Activated CD4-positive, alpha-beta T cell treated with anti-CD3 and anti-CD28 coated beads, Interleukin-2, amount 50 U/mL, for 48 hours (primary cell): ENCODE measurements at regions not wholly inside any gene's neighbourhood (a gene's known extent, or its start where the extent isn't known, plus 50 kb on each side); places are given as distances from the start of the nearest gene placed in this dataset.
A peak's percentile ranks its signal among the peaks of the same experiment; 100 is the strongest.
"Not testable (repeated sequence)": the region's sequence is repeated elsewhere in the genome, so short reads cannot be mapped to it uniquely, and the experiment has no call there.

Experiments used
- DNase-seq, 2 experiments: peaks; one replicate each; pipeline ENCODE4 v3.0.0-alpha.2; 2020

DNA sequence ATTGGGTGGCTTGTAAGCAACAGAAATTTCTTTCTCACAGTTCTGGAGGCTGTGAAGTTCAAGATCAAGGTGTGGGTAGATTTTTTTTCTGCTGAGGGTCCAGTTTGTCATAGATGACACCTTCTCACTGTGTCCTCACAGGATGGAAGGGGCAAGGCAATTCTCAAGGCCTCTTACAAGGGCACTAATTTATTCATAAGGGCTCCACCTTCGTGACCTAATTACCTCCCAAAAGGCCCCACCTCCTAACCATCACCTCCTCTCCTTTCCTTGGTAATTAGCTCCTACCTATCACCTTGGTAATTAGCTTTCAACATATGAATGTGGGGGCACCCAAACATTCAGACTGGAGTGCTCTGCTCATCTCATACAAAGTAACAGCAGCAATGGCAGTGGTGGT is 92.3 kb upstream of the CD44 start:
- DNase-seq, result no peak

DNA sequence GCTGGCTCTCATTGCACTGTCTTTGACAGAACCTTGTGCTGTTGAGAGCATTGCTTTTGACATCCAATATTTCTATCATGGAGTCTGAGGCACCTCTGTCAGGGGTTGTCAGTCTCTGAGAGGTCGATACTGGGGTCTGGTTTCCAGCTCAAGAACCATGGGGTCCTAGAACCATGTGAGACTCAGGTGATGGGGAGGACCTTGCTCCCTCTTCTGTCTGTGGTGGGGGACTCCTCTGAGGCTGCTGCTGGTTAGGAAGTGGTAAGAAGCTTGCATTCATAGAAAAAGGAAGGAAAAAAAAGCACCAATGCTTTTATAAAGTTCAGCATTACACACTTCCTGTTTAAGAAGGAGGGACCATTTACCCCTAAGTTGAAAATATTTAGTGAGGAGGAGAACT is 91.8 kb upstream of the CD44 start:
- no peak for DNase-seq

DNA sequence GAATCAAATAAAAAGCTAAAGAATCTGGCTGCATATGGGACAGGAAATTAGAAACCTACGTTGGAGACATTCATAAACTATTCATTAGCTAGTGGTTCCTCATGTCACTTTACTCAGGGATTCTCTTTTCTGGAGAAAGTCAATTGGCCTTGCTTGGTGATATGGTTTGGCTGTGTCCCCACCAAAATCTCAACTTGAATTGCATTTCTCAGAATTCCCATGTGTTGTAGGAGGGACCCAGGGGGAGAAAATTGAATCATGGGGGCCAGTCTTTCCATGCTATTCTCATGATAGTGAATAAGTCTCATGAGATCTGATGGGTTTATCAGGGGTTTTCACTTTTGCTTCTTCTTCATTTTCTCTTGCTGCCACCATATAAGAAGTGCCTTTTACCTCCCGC is 91.2 kb upstream of the CD44 start:
- no peak for DNase-seq

DNA sequence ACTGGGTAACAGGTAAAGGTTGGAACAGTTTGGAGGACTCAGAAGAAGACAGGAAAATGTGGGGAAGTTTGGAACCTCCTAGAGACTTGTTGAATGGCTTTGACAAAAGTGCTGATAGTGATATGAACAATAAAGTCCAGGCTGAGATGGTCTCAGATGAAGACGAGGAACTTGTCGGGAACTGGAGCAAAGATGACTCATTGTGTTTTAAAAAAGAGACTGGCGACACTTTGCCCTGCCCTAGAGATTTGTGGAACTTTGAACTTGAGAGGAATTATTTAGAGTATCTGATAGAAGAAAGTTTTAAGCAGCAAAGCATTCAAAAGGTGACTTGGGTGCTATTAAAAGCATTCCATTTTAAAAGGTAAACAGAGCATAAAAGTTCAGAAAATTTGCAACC is 90.6 kb upstream of the CD44 start:
- DNase-seq, result not testable (repeated sequence)

DNA sequence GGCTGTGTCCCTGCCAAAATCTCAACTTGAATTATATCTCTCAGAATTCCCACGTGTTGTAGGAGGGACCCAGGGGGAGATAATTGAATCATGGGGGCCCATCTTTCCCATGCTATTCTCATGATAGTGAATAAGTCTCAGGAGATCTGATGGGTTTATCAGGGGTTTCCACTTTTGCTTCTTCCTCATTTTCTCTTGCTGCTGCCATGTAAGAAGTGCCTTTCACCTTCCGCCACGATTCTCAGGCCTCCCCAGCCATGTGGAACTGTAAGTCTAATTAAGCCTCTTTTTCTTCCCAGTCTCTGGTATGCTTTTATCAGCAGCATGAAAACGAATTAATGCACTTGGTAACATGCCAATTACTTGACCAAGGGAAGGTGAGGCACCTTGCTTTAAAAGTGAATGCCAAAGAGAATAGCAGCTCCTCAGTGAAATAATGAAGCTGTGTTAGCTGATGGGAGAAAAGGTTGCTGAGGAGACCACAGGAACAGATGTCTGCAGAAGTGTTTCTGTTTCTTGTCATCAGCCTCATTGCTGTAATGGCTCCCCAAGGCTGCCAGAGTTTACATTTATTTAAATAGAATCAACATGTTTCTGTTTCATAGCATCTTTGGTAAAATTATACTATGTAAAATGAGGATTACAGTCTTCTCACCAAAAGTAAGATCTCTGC is 89.0 kb upstream of the CD44 start:
- no peak for DNase-seq

DNA sequence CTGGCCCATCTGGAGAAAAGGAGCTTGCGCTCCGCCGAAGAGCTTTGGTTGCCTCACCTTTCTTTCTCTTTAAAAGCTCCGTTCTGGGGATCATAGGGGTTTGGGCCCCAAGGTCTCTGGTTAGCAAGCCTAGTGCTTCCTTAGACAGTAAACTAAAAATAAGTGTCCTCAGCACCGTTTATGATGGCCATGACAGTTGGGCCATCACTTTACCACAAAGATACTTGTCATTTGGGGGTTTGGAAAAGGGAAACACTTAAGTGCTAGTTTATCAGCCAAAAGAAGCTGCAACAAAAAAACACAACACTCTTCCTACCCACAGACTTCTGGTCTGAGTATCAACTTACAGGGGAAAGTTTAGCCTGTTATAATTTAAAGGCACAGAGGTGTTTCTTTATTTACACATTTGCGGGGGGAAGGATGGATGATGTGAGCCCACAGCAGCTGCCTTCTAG is 88.4 kb upstream of the CD44 start:
- DNase-seq, result no peak

DNA sequence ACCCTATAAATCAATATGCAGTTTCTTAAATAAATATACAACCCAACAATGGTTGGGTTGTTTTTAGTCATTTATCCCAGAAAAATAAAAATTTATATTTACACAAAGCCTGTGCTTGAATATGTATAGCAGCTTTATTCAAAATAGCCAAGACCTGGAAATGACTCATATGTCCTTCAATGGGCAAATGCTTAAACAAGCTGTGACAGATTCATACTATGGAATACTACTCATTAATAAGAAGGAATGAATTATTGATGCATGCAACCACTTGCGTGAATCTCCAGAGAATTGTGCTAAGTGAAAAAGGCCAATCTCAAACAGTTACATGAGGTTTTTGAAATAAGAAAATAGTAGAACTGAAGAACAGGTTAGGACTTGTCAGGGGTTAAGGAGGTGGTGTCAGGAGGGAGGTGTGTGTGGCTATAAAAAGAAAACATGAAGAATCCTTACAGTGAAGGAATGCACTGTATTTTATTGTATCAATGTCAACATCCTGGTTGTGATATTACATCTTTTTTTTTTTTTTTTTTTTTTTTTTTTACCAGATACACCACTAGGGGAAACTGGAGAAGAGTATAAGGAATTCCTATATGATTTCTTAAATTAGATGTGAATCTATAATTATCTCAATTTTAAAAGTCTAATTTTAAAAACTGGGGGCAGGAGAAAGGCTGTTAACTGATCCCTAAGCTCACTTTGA is 82.4 kb upstream of the CD44 start:
- DNase-seq, result no peak

DNA sequence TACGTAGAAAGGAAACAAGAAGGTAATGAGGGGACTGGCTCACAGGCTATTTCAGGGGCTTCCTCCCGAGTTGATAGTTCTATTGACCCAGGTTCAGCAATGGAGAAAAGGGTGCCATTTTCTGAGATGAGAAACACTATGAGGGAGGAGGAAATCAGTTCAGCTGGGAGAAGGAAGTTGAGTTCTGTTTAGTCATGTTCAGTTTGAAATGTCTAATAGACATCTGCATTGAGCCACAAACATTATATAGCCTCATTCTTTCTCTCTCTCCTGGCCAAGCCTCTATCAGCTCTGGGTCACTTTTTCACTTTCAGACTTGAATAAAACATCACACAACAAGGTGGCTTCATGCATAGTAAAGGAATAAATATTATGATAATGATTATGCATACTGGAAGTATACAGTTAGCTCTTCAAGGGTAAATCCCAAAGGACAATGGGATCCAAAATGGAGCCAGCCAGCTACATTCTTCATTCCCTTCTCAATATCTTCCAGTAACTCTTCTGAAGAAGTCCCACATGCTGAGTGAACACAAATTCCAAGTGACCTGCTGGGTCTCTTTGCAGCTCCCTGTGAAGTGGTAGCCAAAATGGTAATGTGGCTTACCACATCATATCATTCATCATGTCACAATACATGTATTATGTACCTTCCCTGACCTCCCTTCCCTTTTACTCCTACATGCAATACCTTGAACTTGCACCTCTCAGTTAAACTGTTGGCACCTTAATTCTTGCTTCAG is 80.9 kb upstream of the CD44 start:
- no peak for DNase-seq

DNA sequence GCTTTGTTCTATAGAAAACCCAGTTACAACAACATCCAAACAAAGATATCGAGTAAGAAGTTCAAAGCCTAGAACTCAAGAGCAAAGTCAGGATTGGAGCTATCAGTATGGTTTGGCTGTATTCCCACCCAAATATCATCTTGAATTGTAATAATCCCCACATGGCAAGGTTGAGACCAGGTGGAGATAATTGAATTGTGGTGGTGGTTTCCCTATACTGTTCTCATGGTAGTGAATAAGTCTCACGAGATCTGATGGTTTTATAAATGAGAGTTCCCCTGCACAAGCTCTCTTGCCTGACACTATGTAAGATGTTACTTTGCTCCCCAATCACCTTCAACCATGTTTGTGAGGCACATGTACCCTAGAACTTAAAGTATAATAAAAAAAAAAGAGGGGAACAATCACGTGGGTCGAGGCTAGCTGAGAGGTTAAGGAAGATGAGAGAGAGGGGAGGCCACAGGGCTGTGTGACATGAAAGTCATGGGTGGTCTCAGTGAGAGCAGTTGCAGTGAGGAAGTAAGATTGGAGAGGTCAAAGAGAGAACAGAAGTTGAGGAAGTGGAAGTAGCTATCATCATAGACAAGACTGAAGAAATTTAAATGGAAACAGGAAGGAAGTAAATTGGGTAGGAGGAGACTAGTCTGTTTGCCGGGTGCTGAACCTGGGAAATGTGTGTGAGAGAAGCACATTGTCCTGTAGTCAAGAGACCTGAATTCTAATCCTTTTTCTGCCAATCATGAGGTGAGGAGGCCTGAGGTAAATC is 80.1 kb upstream of the CD44 start:
- DNase-seq, result no peak

DNA sequence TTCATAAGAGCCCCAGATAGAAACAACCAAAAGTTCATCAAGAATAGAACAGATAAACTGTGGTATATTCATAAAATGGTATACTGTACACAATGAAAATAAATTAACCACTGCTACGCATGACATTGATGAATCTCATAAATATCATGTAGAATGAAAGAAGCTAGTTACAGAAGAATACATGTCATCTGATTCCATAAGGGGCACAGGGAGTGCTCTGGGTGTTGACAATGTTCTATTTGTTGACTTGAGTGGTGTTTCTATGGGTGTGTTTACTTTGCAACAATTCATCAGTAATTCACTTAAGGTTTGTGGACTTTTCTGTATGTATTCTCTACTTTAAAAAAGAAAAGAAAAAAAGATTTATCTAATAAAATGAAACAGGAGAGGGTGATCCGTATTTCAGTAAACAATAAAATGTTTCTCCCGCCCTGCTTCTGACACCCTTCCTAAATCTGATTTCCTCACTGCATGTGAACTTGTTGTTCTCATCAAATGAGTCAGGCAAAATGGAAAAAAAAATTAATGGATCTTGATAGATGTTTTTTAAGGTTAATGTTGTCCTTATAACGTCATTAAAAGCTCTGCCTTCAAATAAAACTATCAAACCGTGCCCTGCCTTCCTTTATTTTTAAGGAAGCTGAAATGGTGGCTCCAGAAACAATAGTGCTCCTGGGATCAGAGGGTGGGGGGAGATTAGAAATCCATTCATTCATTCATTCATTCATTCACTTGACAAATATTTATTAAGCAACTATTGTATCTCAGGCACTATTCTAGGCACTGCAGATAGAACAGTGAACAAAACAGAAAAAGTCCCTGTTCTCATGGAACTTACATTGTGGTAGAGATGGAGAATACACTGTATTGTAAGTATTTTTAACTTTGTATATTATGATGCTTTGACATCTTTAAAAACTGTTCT is 77.2 kb upstream of the CD44 start:
- no peak for DNase-seq

DNA sequence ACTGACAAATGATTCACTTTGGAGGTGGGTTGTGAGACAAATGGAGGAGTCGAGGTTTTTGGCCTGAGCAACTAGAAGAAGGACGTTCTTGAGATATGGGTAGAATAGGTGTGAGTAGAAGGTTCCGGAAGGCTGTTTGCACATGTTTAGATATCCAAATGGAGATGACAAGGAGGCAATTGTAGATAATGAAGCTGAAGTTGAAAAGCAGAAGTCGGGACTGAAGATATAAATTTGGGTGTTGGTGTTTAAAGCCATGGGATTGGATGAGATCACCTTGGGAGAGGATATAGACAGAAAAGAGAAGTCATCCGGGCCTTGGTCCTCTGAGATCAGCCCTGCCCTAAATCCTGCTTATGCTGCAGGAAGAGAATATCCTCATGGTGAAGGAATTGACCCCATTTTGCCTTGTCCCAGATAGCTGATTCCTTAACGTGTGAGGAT is 75.5 kb upstream of the CD44 start:
- DNase-seq, result no peak

DNA sequence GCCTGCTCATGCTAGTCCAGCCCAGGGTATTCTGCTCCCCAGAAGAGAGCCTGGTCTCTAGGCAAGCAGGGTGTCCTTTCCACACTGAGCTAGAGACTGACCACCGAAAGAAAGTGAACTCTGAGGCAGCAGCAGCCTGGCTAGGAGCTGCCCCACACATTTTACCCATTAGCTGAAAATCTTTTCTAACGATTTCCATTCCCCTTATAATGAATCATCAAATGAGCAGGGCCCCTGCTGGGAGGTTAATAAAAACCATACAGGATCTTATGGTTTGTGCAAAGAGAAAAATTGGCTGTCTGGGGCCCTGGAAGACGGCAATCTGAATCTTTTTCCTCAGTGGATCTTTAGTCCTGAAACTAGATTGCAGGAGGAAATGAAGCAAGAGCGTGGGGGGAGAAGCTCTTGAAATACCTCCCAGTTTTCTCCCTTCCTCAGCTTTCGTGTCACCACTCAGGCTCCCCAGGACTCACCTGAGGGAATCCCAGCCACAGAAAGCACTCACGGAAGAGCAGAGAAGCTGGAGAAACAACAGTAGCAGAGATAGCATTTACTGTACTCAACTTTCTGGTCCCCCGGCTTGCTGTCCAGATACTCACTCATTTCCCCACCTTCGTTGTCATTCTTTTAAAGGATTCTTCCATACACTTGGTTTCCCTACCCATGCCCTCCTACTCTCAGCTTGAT is 74.7 kb upstream of the CD44 start:
- no peak for DNase-seq

DNA sequence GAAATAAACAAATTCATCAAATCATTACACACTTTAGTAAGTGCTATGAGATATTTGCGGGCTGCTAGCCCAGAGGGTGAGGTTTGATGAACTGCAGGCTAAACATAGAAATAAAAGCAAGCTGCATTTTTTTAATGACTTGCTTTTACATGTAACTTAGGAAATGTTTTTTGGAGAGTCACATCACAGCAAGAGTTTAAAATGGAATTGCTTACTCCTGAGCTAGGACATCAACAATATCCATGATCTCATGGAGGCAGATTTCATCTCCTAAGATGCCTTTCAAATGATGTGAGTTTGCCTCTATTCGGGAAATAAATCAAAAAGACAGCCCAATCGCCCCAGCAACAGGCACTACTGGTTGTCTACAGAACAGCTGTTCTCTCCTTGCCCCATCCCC is 73.4 kb upstream of the CD44 start:
- no peak for DNase-seq

DNA sequence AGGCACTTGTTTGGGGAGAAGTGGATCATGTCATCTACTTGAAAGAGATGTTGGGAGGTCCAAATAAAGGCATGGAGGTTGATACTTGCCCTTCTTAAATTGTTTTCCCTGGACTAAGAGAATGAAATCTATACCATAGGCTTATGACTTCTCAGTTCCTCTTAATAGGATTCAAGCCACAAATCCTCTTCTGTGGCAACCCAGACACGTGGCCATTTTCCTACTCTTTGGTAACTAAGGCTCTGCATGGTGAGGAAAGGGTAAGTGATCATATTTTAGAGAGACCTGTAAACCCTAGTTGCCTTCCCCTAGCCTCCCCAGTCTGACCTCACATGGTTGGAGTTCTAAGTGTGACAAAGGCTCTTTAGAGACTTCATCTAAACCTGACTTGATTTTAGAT is 72.9 kb upstream of the CD44 start:
- no peak for DNase-seq

DNA sequence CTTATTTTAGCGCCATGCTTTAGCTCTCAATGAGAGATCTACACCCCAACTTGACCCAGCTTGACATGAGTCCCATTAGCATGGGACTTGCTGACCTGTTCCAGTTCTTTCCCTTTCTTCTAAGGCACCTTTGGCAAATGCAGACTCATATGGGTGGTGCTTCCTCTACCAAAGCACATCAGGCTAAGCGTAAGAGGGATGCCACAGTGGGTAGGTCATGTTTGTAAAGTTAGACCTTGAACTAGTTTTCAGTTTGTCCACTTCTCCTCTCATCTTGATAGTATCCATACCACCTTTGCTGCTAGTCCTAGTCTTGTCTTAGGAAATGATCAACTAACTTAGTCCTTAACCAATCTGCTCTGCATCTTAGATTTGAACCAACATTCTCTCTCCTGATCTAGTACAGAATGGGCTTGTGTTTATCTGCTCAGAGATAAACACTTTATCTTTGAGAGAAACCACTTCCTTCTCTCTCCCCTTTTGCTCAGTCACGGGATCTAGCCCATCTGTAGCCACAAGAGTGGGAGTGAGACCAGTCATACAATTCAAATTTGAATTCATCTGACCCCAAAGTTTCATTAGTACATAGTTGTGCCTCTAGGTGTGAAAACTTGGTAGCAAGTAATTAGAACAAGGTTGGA is 72.1 kb upstream of the CD44 start:
- DNase-seq, result peak in 1 of 2 experiments; percentile 31

DNA sequence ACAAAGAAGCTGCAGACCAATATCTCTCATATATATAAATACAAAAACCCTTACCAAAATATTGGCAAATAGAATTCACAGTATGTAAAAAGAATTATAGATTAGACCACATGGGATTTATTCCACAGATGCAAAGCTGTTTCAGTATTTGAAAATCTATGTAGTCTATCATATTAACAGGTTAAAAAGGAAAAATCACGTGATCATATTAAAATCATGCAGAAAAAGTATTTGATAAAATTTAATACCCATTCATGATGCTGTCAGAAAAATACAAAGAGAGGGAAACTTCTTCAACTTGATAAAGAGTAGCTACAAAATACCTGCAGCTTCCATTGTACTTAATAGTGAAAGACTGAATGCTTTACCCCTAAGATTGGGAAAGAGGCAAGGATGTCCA is 67.2 kb upstream of the CD44 start:
- DNase-seq, result no peak

DNA sequence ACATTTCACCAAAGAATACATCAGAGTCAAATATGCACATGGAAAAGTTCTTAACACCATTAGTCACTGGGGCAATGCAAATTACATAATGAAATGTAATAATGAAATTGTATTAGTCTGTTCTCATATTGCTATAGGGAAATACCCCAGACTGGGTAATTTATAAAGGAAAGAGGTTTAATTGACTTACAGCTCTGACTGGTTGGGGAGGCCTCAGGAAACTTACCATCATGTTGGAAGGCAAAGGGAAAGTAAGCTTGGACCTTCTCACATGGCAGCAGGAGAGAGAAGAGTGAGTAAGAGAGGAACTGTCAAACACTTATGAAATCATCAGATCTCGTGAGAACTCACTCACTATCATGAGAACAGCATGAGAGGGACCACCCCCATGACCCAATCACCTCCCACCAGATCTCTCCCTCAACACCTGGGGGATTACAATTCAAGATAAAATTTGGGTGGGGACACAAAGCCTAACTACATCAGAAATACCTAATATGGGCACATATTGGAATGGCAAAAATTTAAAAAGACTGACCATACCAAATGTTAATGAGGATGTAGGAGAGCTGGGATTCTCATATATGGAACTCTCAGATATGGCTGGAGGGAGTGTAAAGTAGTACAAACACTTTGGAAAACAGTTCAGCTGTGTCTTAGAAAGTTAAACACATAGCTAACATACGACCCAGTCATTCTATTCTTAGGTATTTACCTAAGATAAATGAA is 65.1 kb upstream of the CD44 start:
- DNase-seq, result peak in 1 of 2 experiments; percentile 28

DNA sequence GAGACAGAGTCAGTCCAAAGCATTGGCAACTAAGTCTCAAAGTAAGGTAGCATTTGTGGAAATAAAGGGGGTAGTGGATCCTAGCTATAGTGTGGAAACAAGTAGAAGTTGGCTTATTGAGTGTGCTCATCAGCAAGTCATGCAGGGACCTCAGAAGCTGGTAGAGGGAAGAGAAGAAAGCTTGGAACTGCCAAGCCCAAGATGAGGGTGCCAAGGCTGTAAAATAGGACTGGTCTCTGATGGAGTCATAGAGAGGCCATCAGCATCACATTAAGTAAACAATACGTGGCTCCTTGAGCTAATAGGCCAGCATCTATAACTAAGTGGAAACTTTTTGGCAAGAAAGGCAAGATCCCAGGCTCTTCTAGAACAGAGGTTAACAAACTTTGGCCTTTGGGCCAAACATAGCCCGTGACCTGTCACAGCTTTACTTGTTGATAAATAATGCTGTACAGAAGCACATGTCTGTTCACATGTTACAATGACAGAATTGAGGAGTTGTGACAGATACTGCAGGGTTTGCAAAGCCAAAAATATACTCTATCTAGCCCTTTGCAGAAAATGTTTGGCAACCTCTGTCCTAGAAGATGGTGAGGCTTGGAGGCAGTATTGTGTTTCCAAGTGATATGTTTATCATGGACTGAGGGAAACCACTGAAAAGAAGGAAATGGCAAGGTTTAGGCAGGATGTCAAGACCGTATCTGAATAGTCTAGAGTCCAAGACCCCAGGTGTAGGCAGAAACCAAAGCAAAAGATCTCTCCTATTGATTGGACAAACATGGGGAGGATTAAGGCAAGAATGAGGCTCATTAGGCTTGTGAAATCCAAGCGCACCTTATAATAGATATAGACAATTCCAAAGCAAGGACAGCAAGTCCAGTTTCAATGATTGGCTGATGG is 62.5 kb upstream of the CD44 start:
- no peak for DNase-seq
